SK-N-SH (cell line): ENCODE measurements at regions not wholly inside any gene's neighbourhood (a gene's known extent, or its start where the extent isn't known, plus 50 kb on each side); places are given as distances from the start of the nearest gene placed in this dataset.

Source experiments
- CTCF ChIA-PET: fragments of 300-600, 350-600 bp; formaldehyde crosslinking; extraction: SDS; loops from one replicate; lab custom pipeline; 2021; lab: Yijun Ruan, JAX
- POLR2A ChIA-PET: fragments of 350-600 bp; sonication (Branson Sonifier 250); formaldehyde crosslinking; extraction: SDS; loops from one replicate; lab custom pipeline; 2020; ENCODE audit warnings: antibody characterized with exemption, inconsistent platforms; lab: Yijun Ruan, JAX
- DNase-seq: peaks from one replicate; pipeline ENCODE4 v3.0.0; 2012
- H2AFZ ChIP-seq: fragments of 200-600 bp; sonication (generic); 2 replicates; pipeline ENCODE4 v1.8.1; 2016; ENCODE audit warnings: antibody characterized with exemption, mild to moderate bottlenecking, low read depth
- H3F3A ChIP-seq: fragments of 200-600 bp; sonication (generic); replicated peaks from 2 replicates; pipeline ENCODE3; 2016; ENCODE audit warnings: antibody characterized with exemption, mild to moderate bottlenecking; ENCODE audit not compliant: insufficient read depth
- H3K27ac ChIP-seq, 2 experiments: fragments of 200-500 bp in 1 of 2; fragments of 200-600 bp in 1 of 2; sonication (Bioruptor generic) in 1 of 2; sonication (generic), shearing (Covaris generic) in 1 of 2; 2 replicates each; pipeline versions ENCODE4 v1.5.1 to v1.6.1; 2014 to 2016; ENCODE audit warnings: low read depth in 2 of 2, inconsistent platforms in 1 of 2, low read length in 1 of 2, mild to moderate bottlenecking in 1 of 2, mixed read lengths in 1 of 2
- H3K27me3 ChIP-seq: fragments of 200-600 bp; sonication (generic), shearing (Covaris generic); 2 replicates; pipeline ENCODE4 v1.6.1; 2016; ENCODE audit warnings: mixed run types; ENCODE audit not compliant: insufficient read depth
- H3K36me3 ChIP-seq, 2 experiments: fragments of 200-500 bp in 1 of 2; fragments of 200-600 bp in 1 of 2; sonication (Bioruptor generic) in 1 of 2; sonication (generic) in 1 of 2; replicated peaks in 1 of 2; 2 replicates each; pipeline versions ENCODE3 to v1.5.1; 2014 to 2016; ENCODE audit warnings: low read length in 1 of 2, mild to moderate bottlenecking in 1 of 2; ENCODE audit not compliant: insufficient read depth in 2 of 2, control insufficient read depth in 1 of 2
- H3K4me1 ChIP-seq, 2 experiments: fragments of 200-500 bp in 1 of 2; fragments of 200-600 bp in 1 of 2; sonication (Bioruptor generic) in 1 of 2; sonication (generic), shearing (Covaris generic) in 1 of 2; 2 replicates each; pipeline versions ENCODE4 v1.5.1 to v1.6.1; 2014 to 2016; ENCODE audit warnings: low read depth in 1 of 2, low read length in 1 of 2, mixed run types in 1 of 2; ENCODE audit not compliant: insufficient read depth in 2 of 2, control insufficient read depth in 1 of 2
- H3K4me2 ChIP-seq: fragments of 200-600 bp; sonication (generic), shearing (Covaris generic); 2 replicates; pipeline ENCODE4 v1.6.1; 2017; ENCODE audit warnings: mixed run types
- H3K4me3 ChIP-seq, 2 experiments: fragments of 200-500 bp in 1 of 2; fragments of 200-600 bp in 1 of 2; sonication (Bioruptor generic) in 1 of 2; sonication (generic), shearing (Covaris generic) in 1 of 2; 2 replicates each; pipeline versions ENCODE4 v1.5.1 to v1.8.1; 2014 to 2016; ENCODE audit warnings: low read depth in 2 of 2, inconsistent platforms in 1 of 2, low read length in 1 of 2, mild to moderate bottlenecking in 1 of 2, mixed read lengths in 1 of 2, moderate library complexity in 1 of 2
- H3K79me2 ChIP-seq: fragments of 200-600 bp; sonication (generic); 2 replicates; pipeline ENCODE4 v1.8.1; 2017; ENCODE audit warnings: mild to moderate bottlenecking; ENCODE audit not compliant: insufficient read depth
- H3K9ac ChIP-seq: fragments of 200-600 bp; sonication (generic); 2 replicates; pipeline ENCODE4 v1.6.1; 2017; ENCODE audit warnings: mixed run types
- H3K9me2 ChIP-seq: fragments of 200-600 bp; sonication (generic); 2 replicates; pipeline ENCODE4 v1.6.1; 2017; ENCODE audit warnings: mixed run types
- H3K9me3 ChIP-seq: fragments of 200-600 bp; sonication (generic); 2 replicates; pipeline ENCODE4 v1.6.1; 2017; ENCODE audit warnings: mixed run types, mild to moderate bottlenecking, moderate library complexity
- H4K20me1 ChIP-seq: fragments of 200-600 bp; sonication (generic); 2 replicates; pipeline ENCODE4 v1.6.1; 2017; ENCODE audit warnings: mild to moderate bottlenecking, mixed run types; ENCODE audit not compliant: insufficient read depth
- CHD2 ChIP-seq: fragments of 150-350 bp; IDR thresholded peaks from 2 replicates; pipeline ENCODE4 v1.6.1; 2018; ENCODE audit warnings: low read length; ENCODE audit not compliant: partially characterized antibody
- CTCF ChIP-seq: fragments of 200-600 bp; sonication (generic); IDR thresholded peaks from 2 replicates; pipeline ENCODE4 v1.6.1; 2017; ENCODE audit warnings: antibody characterized with exemption, mild to moderate bottlenecking, moderate library complexity
- ELF1 ChIP-seq: IDR thresholded peaks from 2 replicates; pipeline ENCODE4 v1.4.0; 2012
- EP300 ChIP-seq, 2 experiments: IDR thresholded peaks; 2 replicates each; pipeline versions ENCODE4 v1.4.0 to v1.6.1; 2012; ENCODE audit warnings: borderline replicate concordance in 1 of 2, low read depth in 1 of 2, low read length in 1 of 2
- GABPA ChIP-seq: IDR thresholded peaks from 2 replicates; pipeline ENCODE4 v1.4.0; 2012; ENCODE audit warnings: low read depth, mild to moderate bottlenecking
- GATA2 ChIP-seq: sonication (generic); formaldehyde crosslinking; IDR thresholded peaks from 2 replicates; pipeline ENCODE4 v1.5.0; 2020; ENCODE audit warnings: mild to moderate bottlenecking, missing genetic modification reagents
- JUND ChIP-seq: IDR thresholded peaks from 2 replicates; pipeline ENCODE4 v1.4.0; 2012
- MXI1 ChIP-seq: IDR thresholded peaks from 2 replicates; pipeline ENCODE4 v1.6.1; 2012; ENCODE audit warnings: mild to moderate bottlenecking, low read depth, low read length, improper control_type of control experiment
- NFIC ChIP-seq: IDR thresholded peaks from 2 replicates; pipeline ENCODE4 v1.4.0; 2012; ENCODE audit warnings: borderline replicate concordance
- PBX3 ChIP-seq: IDR thresholded peaks from 2 replicates; pipeline ENCODE4; 2012
- POLR2AphosphoS5 ChIP-seq: IDR thresholded peaks from 2 replicates; pipeline ENCODE4 v1.6.1; 2012; ENCODE audit warnings: low read depth, low read length
- REST ChIP-seq: IDR thresholded peaks from 2 replicates; pipeline ENCODE4 v1.6.1; 2012; ENCODE audit warnings: mild to moderate bottlenecking, low read depth, low read length, moderate library complexity
- RFX5 ChIP-seq: IDR thresholded peaks from 2 replicates; pipeline ENCODE4 v1.6.1; 2012; ENCODE audit warnings: mild to moderate bottlenecking, improper control_type of control experiment, low read length
- SIN3A ChIP-seq: IDR thresholded peaks from 2 replicates; pipeline ENCODE4 v1.6.1; 2012; ENCODE audit warnings: low read depth, mild to moderate bottlenecking, low read length, moderate library complexity, borderline replicate concordance
- TCF12 ChIP-seq: IDR thresholded peaks from 2 replicates; pipeline ENCODE4 v1.4.0; 2012
- WGBS: methylation state at CpG from one replicate; pipeline ENCODE4 v1.1.6; 2017; ENCODE audit warnings: low lambda C conversion rate; 5-methylcytosine and 5-hydroxymethylcytosine counted together
- TF ChIP-seq, protein P1 (sequence below): IDR thresholded peaks from 2 replicates; pipeline ENCODE4 v1.4.0; 2012; ENCODE audit warnings: low read depth, borderline replicate concordance
- TF ChIP-seq, protein P2 (sequence below): fragments of 150-350 bp; IDR thresholded peaks from 2 replicates; pipeline ENCODE4 v1.6.1; 2017; ENCODE audit warnings: antibody characterized with exemption, low read length, low read depth, borderline replicate concordance

DNA sequence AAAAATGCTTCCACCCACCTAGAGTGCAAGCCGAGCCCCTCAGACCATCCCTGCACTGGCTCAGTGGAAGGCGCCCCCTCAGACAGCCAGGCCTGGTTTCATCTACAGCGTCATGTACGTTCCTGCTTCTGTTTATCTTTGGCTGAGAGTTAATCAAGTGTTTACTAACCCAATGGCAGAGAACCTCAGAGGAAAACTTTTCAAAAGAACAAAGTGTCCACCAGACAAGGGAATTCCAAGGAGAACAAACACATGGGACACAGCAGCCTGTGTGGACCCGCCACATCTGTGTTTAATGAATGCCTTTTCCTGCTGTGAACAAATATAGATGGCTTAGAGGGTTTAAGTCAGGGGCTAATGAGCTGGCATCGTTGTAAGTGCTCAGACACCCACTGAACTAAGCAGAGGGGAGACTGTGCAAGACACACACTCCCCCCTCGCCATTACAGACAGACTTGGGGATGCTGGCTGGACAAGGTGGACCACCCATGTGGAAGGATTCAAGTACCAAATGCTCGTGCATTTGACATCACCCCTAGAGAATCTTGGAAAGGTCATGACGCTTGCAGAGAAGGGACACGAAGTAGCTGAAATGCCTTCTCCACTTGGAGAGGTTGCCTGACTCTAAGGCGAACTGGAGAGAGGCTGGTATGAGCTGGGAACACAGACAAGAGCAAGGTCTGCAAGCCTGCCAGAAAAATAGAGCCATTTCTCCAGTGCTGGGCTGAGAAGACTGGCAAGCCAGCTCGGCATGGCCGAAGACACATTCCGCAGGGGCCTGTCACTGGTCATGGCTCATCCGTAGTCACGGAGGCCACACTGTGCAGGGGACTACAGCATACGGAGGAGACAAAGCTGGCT lies 53.5 kb upstream of the NXT1 start:
- Histone ChIP-seq H4K20me1 (no peaks in the 10 kb centered on the region), H3K79me2 (no peaks in the 10 kb centered on the region), H3K9me3 (no peaks in the 10 kb centered on the region), H3K4me1 (no peaks in the 10 kb centered on the region), H3K36me3 (no peaks in the 10 kb centered on the region), H3K9ac (no peak overlapping the region), H3F3A (no peaks in the 10 kb centered on the region), H3K4me2 (no peak overlapping the region), H3K27ac (no peak overlapping the region), H3K9me2 (no peaks in the 10 kb centered on the region), H3K4me3 (no peak overlapping the region), H3K27me3 (peaks cover 81% of the 10 kb centered on the region), H2AFZ (no peak overlapping the region)
- 3% methylated on average over 17 of the region's 17 CpGs for WGBS
- no peak for DNase-seq
- CTCF ChIA-PET, result interaction anchor here (1.3 kb wide), 1 partner anchor 23 kb away, joined by 3 read pairs; no protein-coding TSS in a partner anchor
- POLR2A ChIA-PET, result no interaction called here
- TF ChIP-seq CTCF, result no peak
- no peak for TF ChIP-seq PBX3
- no peak for TF ChIP-seq TCF12
- no peak for TF ChIP-seq MXI1
- TF ChIP-seq JUND, result no peak
- TF ChIP-seq POLR2AphosphoS5, result no peak
- no peak for TF ChIP-seq CHD2
- no peak for TF ChIP-seq REST
- no peak for TF ChIP-seq RFX5
- TF ChIP-seq GATA2 (CRISPR knock-in tag), result no peak
- no peak for TF ChIP-seq ELF1
- TF ChIP-seq NFIC, result no peak
- TF ChIP-seq, protein P1, sequence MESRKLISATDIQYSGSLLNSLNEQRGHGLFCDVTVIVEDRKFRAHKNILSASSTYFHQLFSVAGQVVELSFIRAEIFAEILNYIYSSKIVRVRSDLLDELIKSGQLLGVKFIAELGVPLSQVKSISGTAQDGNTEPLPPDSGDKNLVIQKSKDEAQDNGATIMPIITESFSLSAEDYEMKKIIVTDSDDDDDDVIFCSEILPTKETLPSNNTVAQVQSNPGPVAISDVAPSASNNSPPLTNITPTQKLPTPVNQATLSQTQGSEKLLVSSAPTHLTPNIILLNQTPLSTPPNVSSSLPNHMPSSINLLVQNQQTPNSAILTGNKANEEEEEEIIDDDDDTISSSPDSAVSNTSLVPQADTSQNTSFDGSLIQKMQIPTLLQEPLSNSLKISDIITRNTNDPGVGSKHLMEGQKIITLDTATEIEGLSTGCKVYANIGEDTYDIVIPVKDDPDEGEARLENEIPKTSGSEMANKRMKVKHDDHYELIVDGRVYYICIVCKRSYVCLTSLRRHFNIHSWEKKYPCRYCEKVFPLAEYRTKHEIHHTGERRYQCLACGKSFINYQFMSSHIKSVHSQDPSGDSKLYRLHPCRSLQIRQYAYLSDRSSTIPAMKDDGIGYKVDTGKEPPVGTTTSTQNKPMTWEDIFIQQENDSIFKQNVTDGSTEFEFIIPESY, result no peak
- no peak for TF ChIP-seq SIN3A
- TF ChIP-seq, protein P2, sequence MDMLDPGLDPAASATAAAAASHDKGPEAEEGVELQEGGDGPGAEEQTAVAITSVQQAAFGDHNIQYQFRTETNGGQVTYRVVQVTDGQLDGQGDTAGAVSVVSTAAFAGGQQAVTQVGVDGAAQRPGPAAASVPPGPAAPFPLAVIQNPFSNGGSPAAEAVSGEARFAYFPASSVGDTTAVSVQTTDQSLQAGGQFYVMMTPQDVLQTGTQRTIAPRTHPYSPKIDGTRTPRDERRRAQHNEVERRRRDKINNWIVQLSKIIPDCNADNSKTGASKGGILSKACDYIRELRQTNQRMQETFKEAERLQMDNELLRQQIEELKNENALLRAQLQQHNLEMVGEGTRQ, result no peak
- TF ChIP-seq GABPA, result no peak
- TF ChIP-seq EP300 (IDR thresholded peaks at IDR 0.05; ENCODE audit: borderline replicate concordance in 1 of 2, low read depth in 1 of 2, low read length in 1 of 2), result no peak
